ENCODE measurements at regions not wholly inside any gene's neighbourhood (a gene's known extent, or its start where the extent isn't known, plus 50 kb on each side); places are given as distances from the start of the nearest gene placed in this dataset.

- Mint-ChIP-seq H3K4me3 (no peak overlapping the region), H3K9me3 (peaks cover 0 to 5% (median 2%) of the 10 kb centered on the region in 7 donors), H3K27ac (no peak overlapping the region), H3K36me3 (no peaks in the 10 kb centered on the region), H3K4me1 (no peaks in the 10 kb centered on the region), H3K27me3 (ENCODE audit: low read depth in 3 of 3) (no peaks in the 10 kb centered on the region)
- Histone ChIP-seq H4K20me1 (ENCODE audit: insufficient read depth, low read length) (no peaks in the 10 kb centered on the region), H2AFZ (ENCODE audit: insufficient read depth, low read depth, low read length, poor library complexity, severe bottlenecking) (no peak overlapping the region), H3K79me2 (ENCODE audit: insufficient read depth, low read length) (no peaks in the 10 kb centered on the region), H3K36me3 (replicated peaks in 1 of 2; ENCODE audit: control insufficient read depth in 1 of 2, insufficient read depth in 2 of 2, low read length in 2 of 2) (no peaks in the 10 kb centered on the region), H3K27me3 (ENCODE audit: control insufficient read depth in 2 of 2, insufficient read depth in 2 of 2, low read length in 2 of 2) (no peaks in the 10 kb centered on the region), H3K4me1 (ENCODE audit: control insufficient read depth in 1 of 2, insufficient read depth in 2 of 2, low read length in 2 of 2) (no peaks in the 10 kb centered on the region), H3K9ac (ENCODE audit: insufficient read depth, low read length, poor library complexity, severe bottlenecking) (no peak overlapping the region), H3K4me2 (replicated peaks; ENCODE audit: extremely low read depth, low read length, poor library complexity, severe bottlenecking) (no peak overlapping the region), H3K4me3 (replicated peaks in 1 of 3; ENCODE audit: low read depth in 2 of 3, low read length in 3 of 3) (no peak overlapping the region), H3K9me3 (replicated peaks in 1 of 2; ENCODE audit: control insufficient read depth in 1 of 2, insufficient read depth in 1 of 2, low read length in 2 of 2) (peaks cover 0 to 3% of the 10 kb centered on the region in 2 donors), H3K27ac (ENCODE audit: low read depth in 1 of 2, low read length in 2 of 2) (no peak overlapping the region)
- TF ChIP-seq, protein P1, sequence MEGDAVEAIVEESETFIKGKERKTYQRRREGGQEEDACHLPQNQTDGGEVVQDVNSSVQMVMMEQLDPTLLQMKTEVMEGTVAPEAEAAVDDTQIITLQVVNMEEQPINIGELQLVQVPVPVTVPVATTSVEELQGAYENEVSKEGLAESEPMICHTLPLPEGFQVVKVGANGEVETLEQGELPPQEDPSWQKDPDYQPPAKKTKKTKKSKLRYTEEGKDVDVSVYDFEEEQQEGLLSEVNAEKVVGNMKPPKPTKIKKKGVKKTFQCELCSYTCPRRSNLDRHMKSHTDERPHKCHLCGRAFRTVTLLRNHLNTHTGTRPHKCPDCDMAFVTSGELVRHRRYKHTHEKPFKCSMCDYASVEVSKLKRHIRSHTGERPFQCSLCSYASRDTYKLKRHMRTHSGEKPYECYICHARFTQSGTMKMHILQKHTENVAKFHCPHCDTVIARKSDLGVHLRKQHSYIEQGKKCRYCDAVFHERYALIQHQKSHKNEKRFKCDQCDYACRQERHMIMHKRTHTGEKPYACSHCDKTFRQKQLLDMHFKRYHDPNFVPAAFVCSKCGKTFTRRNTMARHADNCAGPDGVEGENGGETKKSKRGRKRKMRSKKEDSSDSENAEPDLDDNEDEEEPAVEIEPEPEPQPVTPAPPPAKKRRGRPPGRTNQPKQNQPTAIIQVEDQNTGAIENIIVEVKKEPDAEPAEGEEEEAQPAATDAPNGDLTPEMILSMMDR (IDR thresholded peaks at IDR 0.05), result no peak
- intact Hi-C loops (cut with micrococcal nuclease), result no loop called here
- no peak for DNase-seq
These were observed 713.3 kb upstream of the ADAMTS5 start for GRCh38 chr21:27680181-27680580.

GRCh38 chr21:27678511-27678910 lies 711.6 kb upstream of the ADAMTS5 start:
- no peak overlapping the region for H2AFZ ChIP-seq (ENCODE audit: insufficient read depth, low read depth, low read length, poor library complexity, severe bottlenecking)
- TF ChIP-seq, protein P1 (IDR thresholded peaks at IDR 0.05), result no peak
- H3K9me3 ChIP-seq (replicated peaks in 1 of 2; ENCODE audit: control insufficient read depth in 1 of 2, insufficient read depth in 1 of 2, low read length in 2 of 2), result peaks cover 0 to 3% of the 10 kb centered on the region in 2 donors
- intact Hi-C loops (cut with micrococcal nuclease), result no loop called here
- no peaks in the 10 kb centered on the region for H3K36me3 Mint-ChIP-seq
- no peak overlapping the region for H3K4me3 ChIP-seq (replicated peaks in 1 of 3; ENCODE audit: low read depth in 2 of 3, low read length in 3 of 3)
- H3K4me1 ChIP-seq (ENCODE audit: control insufficient read depth in 1 of 2, insufficient read depth in 2 of 2, low read length in 2 of 2), result no peaks in the 10 kb centered on the region
- DNase-seq, result no peak
- no peaks in the 10 kb centered on the region for H3K27me3 ChIP-seq (ENCODE audit: control insufficient read depth in 2 of 2, insufficient read depth in 2 of 2, low read length in 2 of 2)
- H4K20me1 ChIP-seq (ENCODE audit: insufficient read depth, low read length), result no peaks in the 10 kb centered on the region
- no peak overlapping the region for H3K4me3 Mint-ChIP-seq
- no peaks in the 10 kb centered on the region for H3K4me1 Mint-ChIP-seq
- no peaks in the 10 kb centered on the region for H3K79me2 ChIP-seq (ENCODE audit: insufficient read depth, low read length)
- peaks cover 0 to 5% (median 2%) of the 10 kb centered on the region in 7 donors for H3K9me3 Mint-ChIP-seq
- no peak overlapping the region for H3K9ac ChIP-seq (ENCODE audit: insufficient read depth, low read length, poor library complexity, severe bottlenecking)
- no peaks in the 10 kb centered on the region for H3K36me3 ChIP-seq (replicated peaks in 1 of 2; ENCODE audit: control insufficient read depth in 1 of 2, insufficient read depth in 2 of 2, low read length in 2 of 2)
- H3K4me2 ChIP-seq (replicated peaks; ENCODE audit: extremely low read depth, low read length, poor library complexity, severe bottlenecking), result no peak overlapping the region
- no CpG with 5 or more reads among the region's 2 CpGs for WGBS (ENCODE audit: insufficient coverage)
- no peaks in the 10 kb centered on the region for H3K27me3 Mint-ChIP-seq (ENCODE audit: low read depth in 3 of 3)
- no peak overlapping the region for H3K27ac Mint-ChIP-seq
- H3K27ac ChIP-seq (ENCODE audit: low read depth in 1 of 2, low read length in 2 of 2), result no peak overlapping the region
